Vagina (tissue), 2 donors: ENCODE measurements at regions not wholly inside any gene's neighbourhood (a gene's known extent, or its start where the extent isn't known, plus 50 kb on each side); places are given as distances from the start of the nearest gene placed in this dataset.
A peak's percentile ranks its signal among the peaks of the same experiment; 100 is the strongest.

Experiments used
- DNase-seq, 2 donors: peaks; one replicate each; pipeline ENCODE4 v3.0.0-alpha.2; 2017; ENCODE audit errors: extremely low spot score in 2 of 2
- H3K27ac ChIP-seq: fragments of 200-600 bp; sonication (generic); one replicate; pipeline ENCODE4 v1.5.1; 2019
- H3K27me3 ChIP-seq: fragments of 200-600 bp; sonication (generic); one replicate; pipeline ENCODE4 v1.5.1; 2019
- H3K36me3 ChIP-seq, 2 donors: fragments of 200-600 bp; sonication (generic); one replicate each; pipeline ENCODE4 v1.5.1; 2017 to 2019
- H3K4me1 ChIP-seq: fragments of 200-600 bp; sonication (generic); one replicate; pipeline ENCODE4 v1.5.1; 2019
- H3K4me3 ChIP-seq, 2 donors: fragments of 200-600 bp; sonication (generic); 1 replicate in 1 of 2; 2 replicates in 1 of 2; pipeline ENCODE4 v1.5.1; 2016 to 2019
- H3K9me3 ChIP-seq: fragments of 200-600 bp; sonication (generic); one replicate; pipeline ENCODE4 v1.5.1; 2019
- CTCF ChIP-seq, 3 experiments: fragments of 450-650 bp in 2 of 3; fragments of 200-600 bp in 1 of 3; sonication (generic) in 1 of 3; IDR thresholded peaks; one replicate each; pipeline ENCODE4 v1.5.1; 2017 to 2019; ENCODE audit warnings: antibody characterized with exemption in 3 of 3, mild to moderate bottlenecking in 2 of 3, moderate library complexity in 2 of 3
- POLR2A ChIP-seq, 2 donors: fragments of 450-650 bp; IDR thresholded peaks; one replicate each; pipeline ENCODE4 v1.6.1; 2017; ENCODE audit warnings: antibody characterized with exemption in 2 of 2, mild to moderate bottlenecking in 2 of 2, moderate library complexity in 2 of 2
- POLR2AphosphoS5 ChIP-seq, 2 donors: sonication (generic); formaldehyde crosslinking; IDR thresholded peaks; one replicate each; pipeline ENCODE4 v1.9.0; 2017; ENCODE audit warnings: antibody characterized with exemption in 2 of 2, mild to moderate bottlenecking in 2 of 2, low read depth in 1 of 2; ENCODE audit not compliant: insufficient read depth in 1 of 2
- intact Hi-C: fragments of 100-400 bp; cut with DNase I; formaldehyde crosslinking; loops from one replicate; pipeline ENCODE4 v1.15.1; 2023

- Histone ChIP-seq H3K27me3 (no peaks in the 10 kb centered on the region), H3K36me3 (no peaks in the 10 kb centered on the region), H3K9me3 (no peaks in the 10 kb centered on the region), H3K4me3 (no peak overlapping the region), H3K4me1 (no peaks in the 10 kb centered on the region), H3K27ac (no peak overlapping the region)
- no peak for TF ChIP-seq POLR2A (IDR thresholded peaks at IDR 0.05)
- no peak for TF ChIP-seq POLR2AphosphoS5 (IDR thresholded peaks at IDR 0.05; ENCODE audit: insufficient read depth in 1 of 2, low read depth in 1 of 2)
- no peak for TF ChIP-seq CTCF (IDR thresholded peaks at IDR 0.05)
- no peak for DNase-seq
- intact Hi-C loops, result no loop called here
These were observed 212.5 kb upstream of the MPHOSPH6 start for GRCh38 chr16:82382521-82382920.

- peak; percentile 40 to 46 for DNase-seq
- Histone ChIP-seq H3K4me3 (no peak overlapping the region), H3K9me3 (no peaks in the 10 kb centered on the region), H3K27ac (no peak overlapping the region), H3K4me1 (no peaks in the 10 kb centered on the region), H3K36me3 (no peaks in the 10 kb centered on the region), H3K27me3 (no peaks in the 10 kb centered on the region)
- intact Hi-C loops, result no loop called here
- TF ChIP-seq CTCF (IDR thresholded peaks at IDR 0.05) (no peak), POLR2A (IDR thresholded peaks at IDR 0.05) (no peak), POLR2AphosphoS5 (IDR thresholded peaks at IDR 0.05; ENCODE audit: insufficient read depth in 1 of 2, low read depth in 1 of 2) (no peak)
These were observed 209.5 kb upstream of the MPHOSPH6 start for GRCh38 chr16:82379551-82379950.

- Histone ChIP-seq H3K9me3 (no peaks in the 10 kb centered on the region), H3K27me3 (no peaks in the 10 kb centered on the region), H3K27ac (no peak overlapping the region), H3K36me3 (no peaks in the 10 kb centered on the region), H3K4me3 (no peak overlapping the region), H3K4me1 (no peaks in the 10 kb centered on the region)
- DNase-seq, result no peak
- intact Hi-C loops, result no loop called here
- no peak for TF ChIP-seq POLR2AphosphoS5 (IDR thresholded peaks at IDR 0.05; ENCODE audit: insufficient read depth in 1 of 2, low read depth in 1 of 2)
- TF ChIP-seq POLR2A (IDR thresholded peaks at IDR 0.05), result no peak
- no peak for TF ChIP-seq CTCF (IDR thresholded peaks at IDR 0.05)
These were observed 204.0 kb upstream of the MPHOSPH6 start for GRCh38 chr16:82373976-82374375.

GRCh38 chr16:82370282-82370681 is 200.3 kb upstream of the MPHOSPH6 start:
- H3K27me3 ChIP-seq, result no peaks in the 10 kb centered on the region
- H3K36me3 ChIP-seq, result no peaks in the 10 kb centered on the region
- intact Hi-C loops, result no loop called here
- no peak overlapping the region for H3K4me3 ChIP-seq
- H3K4me1 ChIP-seq, result no peaks in the 10 kb centered on the region
- no peak overlapping the region for H3K27ac ChIP-seq
- no peaks in the 10 kb centered on the region for H3K9me3 ChIP-seq
- TF ChIP-seq CTCF (IDR thresholded peaks at IDR 0.05) (no peak), POLR2A (IDR thresholded peaks at IDR 0.05) (no peak), POLR2AphosphoS5 (IDR thresholded peaks at IDR 0.05; ENCODE audit: insufficient read depth in 1 of 2, low read depth in 1 of 2) (no peak)
- DNase-seq, result no peak

GRCh38 chr16:82368041-82368440 is 198.0 kb upstream of the MPHOSPH6 start:
- TF ChIP-seq CTCF (IDR thresholded peaks at IDR 0.05), result peak in 1 of 3 experiments; percentile 7
- no peak for TF ChIP-seq POLR2AphosphoS5 (IDR thresholded peaks at IDR 0.05; ENCODE audit: insufficient read depth in 1 of 2, low read depth in 1 of 2)
- Histone ChIP-seq H3K27ac (no peak overlapping the region), H3K36me3 (no peaks in the 10 kb centered on the region), H3K4me1 (no peaks in the 10 kb centered on the region), H3K9me3 (no peaks in the 10 kb centered on the region), H3K27me3 (no peaks in the 10 kb centered on the region), H3K4me3 (no peak overlapping the region)
- intact Hi-C loops, result no loop called here
- DNase-seq, result no peak
